ENCODE measurements at regions not wholly inside any gene's neighbourhood (a gene's known extent, or its start where the extent isn't known, plus 50 kb on each side); places are given as distances from the start of the nearest gene placed in this dataset.
"Not testable (repeated sequence)": the region's sequence is repeated elsewhere in the genome, so short reads cannot be mapped to it uniquely, and the experiment has no call there.

GRCh38 chr14:97120204-97120603 is 323.0 kb downstream of the VRK1 start:
- FAIRE-seq: no peak
- DNase-seq (ENCODE audit: insufficient read length, low spot score): no peak
- no peak for TF ChIP-seq CTCF (IDR thresholded peaks at IDR 0.05; ENCODE audit: insufficient read depth, missing control alignments)

GRCh38 chr14:97120611-97121031 is 323.4 kb downstream of the VRK1 start:
- no peak for FAIRE-seq
- no peak for DNase-seq (ENCODE audit: insufficient read length, low spot score)
- TF ChIP-seq CTCF (IDR thresholded peaks at IDR 0.05; ENCODE audit: insufficient read depth, missing control alignments): no peak

- TF ChIP-seq CTCF (IDR thresholded peaks at IDR 0.05; ENCODE audit: insufficient read depth, missing control alignments): no peak
- FAIRE-seq: no peak
- no peak for DNase-seq (ENCODE audit: insufficient read length, low spot score)
These were observed 332.5 kb downstream of the VRK1 start for GRCh38 chr14:97129639-97130038.

- not testable (repeated sequence) for FAIRE-seq
These were observed 338.7 kb downstream of the VRK1 start for GRCh38 chr14:97135847-97136246.

GRCh38 chr14:97137705-97138104 is 340.5 kb downstream of the VRK1 start:
- FAIRE-seq (no peak), DNase-seq (ENCODE audit: insufficient read length, low spot score) (no peak)
- no peak for TF ChIP-seq CTCF (IDR thresholded peaks at IDR 0.05; ENCODE audit: insufficient read depth, missing control alignments)

More at GRCh38 chr14:97135847-97136246, 338.7 kb downstream of the VRK1 start:
- DNase-seq (ENCODE audit: insufficient read length, low spot score): not testable (repeated sequence)

GRCh38 chr14:97138801-97139200 is 341.6 kb downstream of the VRK1 start:
- FAIRE-seq: no peak
- no peak for DNase-seq (ENCODE audit: insufficient read length, low spot score)
- peak; percentile 45 for TF ChIP-seq CTCF (IDR thresholded peaks at IDR 0.05; ENCODE audit: insufficient read depth, missing control alignments)

GRCh38 chr14:97143011-97143410 is 345.8 kb downstream of the VRK1 start:
- FAIRE-seq (no peak), DNase-seq (ENCODE audit: insufficient read length, low spot score) (no peak)
- no peak for TF ChIP-seq CTCF (IDR thresholded peaks at IDR 0.05; ENCODE audit: insufficient read depth, missing control alignments)

GRCh38 chr14:97143456-97143855 is 346.3 kb downstream of the VRK1 start:
- DNase-seq (ENCODE audit: insufficient read length, low spot score) (no peak), FAIRE-seq (no peak)
- no peak for TF ChIP-seq CTCF (IDR thresholded peaks at IDR 0.05; ENCODE audit: insufficient read depth, missing control alignments)

- not testable (repeated sequence) for FAIRE-seq
These were observed 350.8 kb downstream of the VRK1 start for GRCh38 chr14:97148021-97148420.

More at GRCh38 chr14:97148021-97148420, 350.8 kb downstream of the VRK1 start:
- DNase-seq (ENCODE audit: insufficient read length, low spot score): not testable (repeated sequence)
